SU-DHL-6 (cell line): ENCODE measurements at regions not wholly inside any gene's neighbourhood (a gene's known extent, or its start where the extent isn't known, plus 50 kb on each side); places are given as distances from the start of the nearest gene placed in this dataset.

Source experiments
- CTCF ChIP-seq: fragments of 200-600 bp; sonication (generic); IDR thresholded peaks from one replicate; pipeline ENCODE4 v1.5.1; 2017; ENCODE audit warnings: antibody characterized with exemption, mild to moderate bottlenecking, low read length, moderate library complexity; ENCODE audit not compliant: insufficient read depth, poor library complexity, severe bottlenecking
- EZH2phosphoT487 ChIP-seq: fragments of 200-600 bp; sonication (generic), shearing (Covaris generic); conservative IDR thresholded peaks from 2 replicates; pipeline ENCODE4 v1.6.1; 2018; ENCODE audit warnings: mild to moderate bottlenecking, antibody characterized with exemption, low read length, moderate library complexity, mixed read lengths

- TF ChIP-seq CTCF: no peak
- no peak for TF ChIP-seq EZH2phosphoT487
Observed at GRCh38 chr19:28427376-28428083, 785.4 kb downstream of the UQCRFS1 start.
